Duodenal mucosa (tissue), 2 donors: ENCODE measurements at regions not wholly inside any gene's neighbourhood (a gene's known extent, or its start where the extent isn't known, plus 50 kb on each side); places are given as distances from the start of the nearest gene placed in this dataset.
"Not testable (repeated sequence)": the region's sequence is repeated elsewhere in the genome, so short reads cannot be mapped to it uniquely, and the experiment has no call there.

Experiments used
- H3K27ac ChIP-seq: one replicate; pipeline ENCODE4 v1.7.0; 2013; ENCODE audit warnings: low read depth, low read length
- H3K27me3 ChIP-seq, 2 donors: one replicate each; pipeline ENCODE4 v1.7.0; 2013; ENCODE audit warnings: low read length in 2 of 2, control low read depth in 1 of 2; ENCODE audit not compliant: insufficient read depth in 2 of 2, control insufficient read depth in 1 of 2
- H3K36me3 ChIP-seq, 2 donors: one replicate each; pipeline ENCODE4 v1.7.0; 2013; ENCODE audit warnings: low read length in 2 of 2, control low read depth in 1 of 2; ENCODE audit not compliant: insufficient read depth in 2 of 2, control insufficient read depth in 1 of 2
- H3K4me1 ChIP-seq, 2 donors: one replicate each; pipeline ENCODE4 v1.7.0; 2013; ENCODE audit warnings: low read length in 2 of 2, control low read depth in 1 of 2; ENCODE audit not compliant: insufficient read depth in 2 of 2, control insufficient read depth in 1 of 2
- H3K4me3 ChIP-seq, 2 donors: one replicate each; pipeline ENCODE4 v1.7.0; 2013; ENCODE audit warnings: low read length in 2 of 2, low read depth in 1 of 2
- H3K9ac ChIP-seq, 2 donors: one replicate each; pipeline ENCODE4 v1.7.0; 2013; ENCODE audit warnings: low read length in 2 of 2, low read depth in 1 of 2
- H3K9me3 ChIP-seq, 2 donors: one replicate each; pipeline ENCODE4 v1.7.0; 2013; ENCODE audit warnings: low read length in 2 of 2, control low read depth in 1 of 2; ENCODE audit not compliant: control insufficient read depth in 1 of 2

- Histone ChIP-seq H3K27me3 (no peaks in the 10 kb centered on the region), H3K27ac (no peak overlapping the region), H3K9ac (no peak overlapping the region), H3K4me1 (no peaks in the 10 kb centered on the region), H3K9me3 (no peaks in the 10 kb centered on the region), H3K4me3 (no peak overlapping the region), H3K36me3 (no peaks in the 10 kb centered on the region)
Observed at GRCh38 chr14:101083564-101084435, 180.3 kb upstream of the RTL1 start.

- H3K4me1 ChIP-seq: no peaks in the 10 kb centered on the region
- no peaks in the 10 kb centered on the region for H3K27me3 ChIP-seq
- H3K9me3 ChIP-seq: no peaks in the 10 kb centered on the region
- H3K4me3 ChIP-seq: no peak overlapping the region
- no peak overlapping the region for H3K9ac ChIP-seq
- no peak overlapping the region for H3K27ac ChIP-seq
- H3K36me3 ChIP-seq: no peaks in the 10 kb centered on the region
Observed at GRCh38 chr14:101084436-101084826, 180.9 kb upstream of the RTL1 start.

DNA sequence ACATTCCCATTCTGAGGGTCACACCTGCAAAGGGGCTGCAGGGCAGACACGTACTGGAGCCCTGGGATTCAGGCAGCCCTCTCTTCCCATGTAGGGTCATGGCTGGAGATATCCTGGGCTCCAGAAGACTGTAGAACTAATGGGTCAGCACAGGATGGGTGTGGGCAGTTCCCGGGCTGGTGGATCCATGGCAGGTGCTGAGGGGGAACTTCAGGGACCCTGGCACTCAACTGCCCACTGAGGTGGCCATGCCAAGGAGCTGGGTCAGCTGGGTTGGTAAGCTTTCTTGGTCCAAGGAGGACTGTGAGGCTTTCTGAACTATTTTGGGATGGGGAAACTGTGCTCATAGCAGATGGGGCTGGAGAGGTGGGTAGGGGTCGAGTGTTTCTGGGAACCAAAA, 183.4 kb upstream of the RTL1 start:
- no peak overlapping the region for H3K4me3 ChIP-seq
- no peaks in the 10 kb centered on the region for H3K4me1 ChIP-seq
- H3K27ac ChIP-seq: no peak overlapping the region
- no peaks in the 10 kb centered on the region for H3K36me3 ChIP-seq
- H3K9me3 ChIP-seq: no peaks in the 10 kb centered on the region
- H3K9ac ChIP-seq: no peak overlapping the region
- no peaks in the 10 kb centered on the region for H3K27me3 ChIP-seq

DNA sequence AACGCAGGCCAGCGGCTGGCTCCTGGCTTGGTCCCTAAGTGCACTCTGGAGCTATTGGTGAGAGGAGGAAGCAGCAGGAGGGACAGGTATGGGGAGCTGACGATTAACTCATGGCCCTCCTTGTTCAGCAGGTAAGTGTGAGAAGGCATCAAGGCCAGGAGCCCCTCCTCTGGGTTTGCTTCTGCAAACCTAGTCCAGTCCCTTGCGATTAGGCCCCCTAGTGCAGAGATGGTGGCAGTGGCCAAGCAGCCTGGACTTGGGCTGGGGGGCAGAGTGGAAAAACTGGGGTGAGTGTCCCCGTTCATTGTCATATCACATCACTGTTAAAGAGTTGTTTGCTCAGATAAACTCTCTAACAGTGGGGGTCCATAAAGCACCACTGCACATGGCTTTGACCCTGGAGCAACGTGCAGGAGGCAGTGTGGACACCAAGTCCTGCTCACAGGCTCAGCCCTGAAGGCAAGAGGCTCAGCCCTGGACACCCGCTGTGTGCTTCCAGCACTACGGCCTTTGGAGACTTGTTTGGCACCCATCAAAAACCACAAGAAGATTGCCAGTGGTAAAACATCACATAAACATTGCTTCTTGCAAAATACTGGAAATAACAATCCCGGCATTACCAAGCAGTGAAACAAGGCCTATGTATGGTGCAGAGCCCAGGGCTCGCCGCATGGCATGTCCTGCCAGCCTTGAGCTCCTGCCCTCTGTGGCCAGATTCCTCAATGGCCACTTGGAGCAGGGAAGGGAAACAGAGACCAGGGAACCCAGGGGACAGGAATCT, 184.3 kb upstream of the RTL1 start:
- Histone ChIP-seq H3K36me3 (no peaks in the 10 kb centered on the region), H3K4me1 (no peaks in the 10 kb centered on the region), H3K9me3 (no peaks in the 10 kb centered on the region), H3K27ac (no peak overlapping the region), H3K4me3 (no peak overlapping the region), H3K9ac (no peak overlapping the region), H3K27me3 (no peaks in the 10 kb centered on the region)

GRCh38 chr14:101088395-101088667, 184.8 kb upstream of the RTL1 start:
- H3K36me3 ChIP-seq: no peaks in the 10 kb centered on the region
- H3K27ac ChIP-seq: no peak overlapping the region
- no peaks in the 10 kb centered on the region for H3K27me3 ChIP-seq
- H3K9me3 ChIP-seq: no peaks in the 10 kb centered on the region
- H3K4me1 ChIP-seq: no peaks in the 10 kb centered on the region
- no peak overlapping the region for H3K4me3 ChIP-seq
- H3K9ac ChIP-seq: no peak overlapping the region

GRCh38 chr14:101088714-101089113, 185.2 kb upstream of the RTL1 start:
- Histone ChIP-seq H3K27ac (no peak overlapping the region), H3K9ac (no peak overlapping the region), H3K9me3 (no peaks in the 10 kb centered on the region), H3K4me1 (no peaks in the 10 kb centered on the region), H3K27me3 (no peaks in the 10 kb centered on the region), H3K36me3 (no peaks in the 10 kb centered on the region), H3K4me3 (no peak overlapping the region)

DNA sequence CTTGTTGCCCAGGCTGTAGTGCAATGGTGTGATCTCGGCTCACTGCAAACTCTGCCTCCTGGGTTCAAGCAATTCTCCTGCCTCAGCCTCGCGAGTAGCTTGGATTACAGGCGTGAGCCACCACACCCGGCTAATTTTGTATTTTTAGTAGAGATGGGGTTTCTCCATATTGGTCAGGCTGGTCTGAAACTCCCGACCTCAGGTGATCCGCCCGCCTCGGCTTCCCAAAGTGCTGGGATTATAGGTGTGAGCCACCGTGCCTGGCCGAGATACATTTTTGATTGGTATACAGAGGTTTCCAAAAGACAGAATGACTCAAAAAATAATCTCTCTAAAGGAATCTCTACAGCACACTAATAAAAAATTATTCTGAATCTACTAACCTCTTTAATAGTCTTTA, 187.0 kb upstream of the RTL1 start:
- H3K4me3 ChIP-seq, H3K27me3 ChIP-seq, H3K9ac ChIP-seq, H3K27ac ChIP-seq, H3K4me1 ChIP-seq, H3K9me3 ChIP-seq, H3K36me3 ChIP-seq: not testable (repeated sequence)

- no peak overlapping the region for H3K27ac ChIP-seq
- H3K9me3 ChIP-seq: no peaks in the 10 kb centered on the region
- H3K36me3 ChIP-seq: no peaks in the 10 kb centered on the region
- H3K4me3 ChIP-seq: no peak overlapping the region
- peaks cover 0 to 3% of the 10 kb centered on the region in 2 donors for H3K27me3 ChIP-seq
- H3K9ac ChIP-seq: no peak overlapping the region
- no peaks in the 10 kb centered on the region for H3K4me1 ChIP-seq
Observed at GRCh38 chr14:101090976-101091375, 187.5 kb upstream of the RTL1 start.

GRCh38 chr14:101094916-101095315, 191.4 kb upstream of the RTL1 start:
- H3K9me3 ChIP-seq, H3K4me3 ChIP-seq, H3K4me1 ChIP-seq, H3K27me3 ChIP-seq, H3K9ac ChIP-seq, H3K27ac ChIP-seq, H3K36me3 ChIP-seq: not testable (repeated sequence)

GRCh38 chr14:101096551-101096950, 193.0 kb upstream of the RTL1 start:
- no peaks in the 10 kb centered on the region for H3K4me1 ChIP-seq
- no peak overlapping the region for H3K27ac ChIP-seq
- H3K27me3 ChIP-seq: peaks cover 0 to 3% of the 10 kb centered on the region in 2 donors
- H3K4me3 ChIP-seq: no peak overlapping the region
- peaks cover 5 to 7% of the 10 kb centered on the region in 2 donors for H3K9me3 ChIP-seq
- no peak overlapping the region for H3K9ac ChIP-seq
- no peaks in the 10 kb centered on the region for H3K36me3 ChIP-seq
